ENCODE measurements at regions not wholly inside any gene's neighbourhood (a gene's known extent, or its start where the extent isn't known, plus 50 kb on each side); places are given as distances from the start of the nearest gene placed in this dataset.

DNA sequence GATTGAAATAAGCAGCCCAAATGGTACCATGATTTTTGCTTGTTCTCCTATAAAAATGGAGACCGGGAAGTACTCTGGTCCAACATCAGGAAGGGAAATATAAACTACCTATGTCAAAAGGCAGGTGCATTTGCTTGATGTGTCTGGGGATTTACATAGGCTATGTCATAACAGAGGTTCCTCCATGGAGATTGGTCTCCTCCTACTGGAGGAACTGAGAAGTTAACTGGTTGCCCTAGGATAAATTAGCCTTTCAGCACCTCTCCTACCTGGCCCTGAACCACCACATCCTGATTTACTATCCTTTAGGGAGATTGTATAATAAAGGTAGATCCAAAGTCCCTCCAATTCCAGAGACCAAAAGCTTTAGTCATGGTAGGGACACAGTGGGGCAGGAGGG lies 1109.3 kb upstream of the B3GALT2 start:
- no TSS peak for BruUV-seq (replicated peaks)
- Histone ChIP-seq H3K27ac (no peak overlapping the region), H3K9me3 (ENCODE audit: insufficient read depth, low read depth) (no peaks in the 10 kb centered on the region), H3K79me2 (ENCODE audit: low read depth) (no peaks in the 10 kb centered on the region), H3K4me3 (no peak overlapping the region), H3K4me2 (no peak overlapping the region), H3F3A (ENCODE audit: insufficient read depth, low read depth) (no peaks in the 10 kb centered on the region), H2AFZ (no peak overlapping the region), H4K20me1 (ENCODE audit: insufficient read depth) (no peaks in the 10 kb centered on the region), H3K9me2 (ENCODE audit: insufficient read depth) (no peaks in the 10 kb centered on the region; the same call in 1 of the 2 replicates), H3K27me3 (ENCODE audit: insufficient read depth, low read depth) (no peaks in the 10 kb centered on the region), H3K36me3 (ENCODE audit: low read depth) (no peaks in the 10 kb centered on the region), H3K4me1 (replicated peaks; ENCODE audit: insufficient read depth) (no peaks in the 10 kb centered on the region)
- peak in 1 of 2 experiments; percentile 3 for DNase-seq
- ChIA-PET CTCF (no interaction called here), POLR2A (ENCODE audit: unreplicated experiment) (no interaction called here)
- TF ChIP-seq, protein P1, sequence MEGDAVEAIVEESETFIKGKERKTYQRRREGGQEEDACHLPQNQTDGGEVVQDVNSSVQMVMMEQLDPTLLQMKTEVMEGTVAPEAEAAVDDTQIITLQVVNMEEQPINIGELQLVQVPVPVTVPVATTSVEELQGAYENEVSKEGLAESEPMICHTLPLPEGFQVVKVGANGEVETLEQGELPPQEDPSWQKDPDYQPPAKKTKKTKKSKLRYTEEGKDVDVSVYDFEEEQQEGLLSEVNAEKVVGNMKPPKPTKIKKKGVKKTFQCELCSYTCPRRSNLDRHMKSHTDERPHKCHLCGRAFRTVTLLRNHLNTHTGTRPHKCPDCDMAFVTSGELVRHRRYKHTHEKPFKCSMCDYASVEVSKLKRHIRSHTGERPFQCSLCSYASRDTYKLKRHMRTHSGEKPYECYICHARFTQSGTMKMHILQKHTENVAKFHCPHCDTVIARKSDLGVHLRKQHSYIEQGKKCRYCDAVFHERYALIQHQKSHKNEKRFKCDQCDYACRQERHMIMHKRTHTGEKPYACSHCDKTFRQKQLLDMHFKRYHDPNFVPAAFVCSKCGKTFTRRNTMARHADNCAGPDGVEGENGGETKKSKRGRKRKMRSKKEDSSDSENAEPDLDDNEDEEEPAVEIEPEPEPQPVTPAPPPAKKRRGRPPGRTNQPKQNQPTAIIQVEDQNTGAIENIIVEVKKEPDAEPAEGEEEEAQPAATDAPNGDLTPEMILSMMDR (conservative IDR thresholded peaks at IDR 0.05) = peak; percentile 55
- no peak for TF ChIP-seq EZH2 (IDR thresholded peaks at IDR 0.05; ENCODE audit: low read depth)
- intact Hi-C loops (cut with micrococcal nuclease; ENCODE audit: unreplicated experiment) = loop anchor here (5.0 kb wide), 2 partner anchors 888 to 1113 kb away; no protein-coding TSS in a partner anchor

GRCh38 chr1:194293851-194294405 lies 1107.5 kb upstream of the B3GALT2 start:
- no peaks in the 10 kb centered on the region for H4K20me1 ChIP-seq (ENCODE audit: insufficient read depth)
- no peaks in the 10 kb centered on the region for H3F3A ChIP-seq (ENCODE audit: insufficient read depth, low read depth)
- no peaks in the 10 kb centered on the region for H3K36me3 ChIP-seq (ENCODE audit: low read depth)
- POLR2A ChIA-PET (ENCODE audit: unreplicated experiment) = no interaction called here
- H3K9me2 ChIP-seq (ENCODE audit: insufficient read depth) = no peaks in the 10 kb centered on the region; the same call in 1 of the 2 replicates
- CTCF ChIA-PET = no interaction called here
- no peak overlapping the region for H3K4me3 ChIP-seq
- H3K79me2 ChIP-seq (ENCODE audit: low read depth) = no peaks in the 10 kb centered on the region
- H3K4me1 ChIP-seq (replicated peaks; ENCODE audit: insufficient read depth) = no peaks in the 10 kb centered on the region
- no peak overlapping the region for H3K4me2 ChIP-seq
- H3K27ac ChIP-seq = no peak overlapping the region
- H2AFZ ChIP-seq = no peak overlapping the region
- intact Hi-C loops (cut with micrococcal nuclease; ENCODE audit: unreplicated experiment) = no loop called here
- TF ChIP-seq, protein P1 (conservative IDR thresholded peaks at IDR 0.05) = no peak
- TF ChIP-seq EZH2 (IDR thresholded peaks at IDR 0.05; ENCODE audit: low read depth) = no peak
- no peaks in the 10 kb centered on the region for H3K27me3 ChIP-seq (ENCODE audit: insufficient read depth, low read depth)
- H3K9me3 ChIP-seq (ENCODE audit: insufficient read depth, low read depth) = no peaks in the 10 kb centered on the region
- no TSS peak for BruUV-seq (replicated peaks)
- no peak for DNase-seq

DNA sequence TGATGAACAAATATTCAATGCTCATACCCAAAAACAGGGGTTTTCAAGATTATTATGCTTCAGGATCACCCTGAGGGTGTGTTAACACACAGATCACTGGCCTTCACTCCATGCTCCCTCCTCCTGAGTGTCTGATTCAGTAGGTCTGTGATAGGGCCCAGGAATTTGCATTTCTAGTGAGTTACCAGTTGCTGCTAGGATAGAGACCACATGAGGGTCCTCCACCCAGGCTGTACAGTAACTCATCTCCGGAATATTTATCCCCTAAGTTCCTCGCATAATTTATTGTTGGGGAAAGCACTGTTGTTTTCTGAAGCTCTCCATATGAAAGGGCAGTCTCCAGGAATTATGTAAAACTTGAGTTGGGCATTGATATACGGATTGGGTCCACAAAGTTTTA lies 1106.6 kb upstream of the B3GALT2 start:
- DNase-seq = no peak
- Histone ChIP-seq H3F3A (ENCODE audit: insufficient read depth, low read depth) (no peaks in the 10 kb centered on the region), H3K36me3 (ENCODE audit: low read depth) (no peaks in the 10 kb centered on the region), H2AFZ (no peak overlapping the region), H3K4me3 (no peak overlapping the region), H3K4me2 (no peak overlapping the region), H3K9me2 (ENCODE audit: insufficient read depth) (no peaks in the 10 kb centered on the region; the same call in 1 of the 2 replicates), H3K27me3 (ENCODE audit: insufficient read depth, low read depth) (no peaks in the 10 kb centered on the region), H3K4me1 (replicated peaks; ENCODE audit: insufficient read depth) (no peaks in the 10 kb centered on the region), H3K79me2 (ENCODE audit: low read depth) (no peaks in the 10 kb centered on the region), H3K27ac (no peak overlapping the region), H4K20me1 (ENCODE audit: insufficient read depth) (no peaks in the 10 kb centered on the region), H3K9me3 (ENCODE audit: insufficient read depth, low read depth) (no peaks in the 10 kb centered on the region)
- ChIA-PET CTCF (no interaction called here), POLR2A (ENCODE audit: unreplicated experiment) (no interaction called here)
- no TSS peak for BruUV-seq (replicated peaks)
- intact Hi-C loops (cut with micrococcal nuclease; ENCODE audit: unreplicated experiment) = no loop called here
- TF ChIP-seq, protein P1 (conservative IDR thresholded peaks at IDR 0.05) = no peak
- TF ChIP-seq EZH2 (IDR thresholded peaks at IDR 0.05; ENCODE audit: low read depth) = no peak

All from PC-9 (cell line).